Stimulated activated CD4-positive, alpha-beta T cell treated with anti-CD3 and anti-CD28 coated beads, Interleukin-15, amount 100 ng/mL, for 48 hours (primary cell): ENCODE measurements at regions not wholly inside any gene's neighbourhood (a gene's known extent, or its start where the extent isn't known, plus 50 kb on each side); places are given as distances from the start of the nearest gene placed in this dataset.

ENCODE experiments used
- DNase-seq, 2 donors: peaks; one replicate each; pipeline ENCODE4 v3.0.0-alpha.2; 2020; ENCODE audit warnings: low read depth in 2 of 2

DNA sequence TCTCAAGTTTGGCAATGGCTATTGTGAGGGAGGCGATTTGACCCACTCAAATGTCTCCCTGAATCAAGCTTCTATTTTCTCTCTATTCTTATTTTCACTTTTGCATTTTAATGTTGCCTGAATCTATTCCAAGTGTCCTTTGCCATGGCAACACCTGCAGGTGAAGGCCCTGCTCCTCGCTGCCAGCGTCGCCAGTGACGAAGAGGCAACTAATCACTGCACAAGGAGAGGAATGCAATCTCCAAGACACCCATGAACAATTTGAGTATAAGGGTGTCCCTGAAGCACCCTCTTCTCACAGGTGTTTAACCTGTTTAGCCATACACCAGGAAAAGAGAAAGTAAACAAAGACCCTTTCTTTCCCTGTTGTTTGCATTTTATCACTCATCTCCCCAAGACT is 165.6 kb upstream of the VRK2 start:
- no peak for DNase-seq

DNA sequence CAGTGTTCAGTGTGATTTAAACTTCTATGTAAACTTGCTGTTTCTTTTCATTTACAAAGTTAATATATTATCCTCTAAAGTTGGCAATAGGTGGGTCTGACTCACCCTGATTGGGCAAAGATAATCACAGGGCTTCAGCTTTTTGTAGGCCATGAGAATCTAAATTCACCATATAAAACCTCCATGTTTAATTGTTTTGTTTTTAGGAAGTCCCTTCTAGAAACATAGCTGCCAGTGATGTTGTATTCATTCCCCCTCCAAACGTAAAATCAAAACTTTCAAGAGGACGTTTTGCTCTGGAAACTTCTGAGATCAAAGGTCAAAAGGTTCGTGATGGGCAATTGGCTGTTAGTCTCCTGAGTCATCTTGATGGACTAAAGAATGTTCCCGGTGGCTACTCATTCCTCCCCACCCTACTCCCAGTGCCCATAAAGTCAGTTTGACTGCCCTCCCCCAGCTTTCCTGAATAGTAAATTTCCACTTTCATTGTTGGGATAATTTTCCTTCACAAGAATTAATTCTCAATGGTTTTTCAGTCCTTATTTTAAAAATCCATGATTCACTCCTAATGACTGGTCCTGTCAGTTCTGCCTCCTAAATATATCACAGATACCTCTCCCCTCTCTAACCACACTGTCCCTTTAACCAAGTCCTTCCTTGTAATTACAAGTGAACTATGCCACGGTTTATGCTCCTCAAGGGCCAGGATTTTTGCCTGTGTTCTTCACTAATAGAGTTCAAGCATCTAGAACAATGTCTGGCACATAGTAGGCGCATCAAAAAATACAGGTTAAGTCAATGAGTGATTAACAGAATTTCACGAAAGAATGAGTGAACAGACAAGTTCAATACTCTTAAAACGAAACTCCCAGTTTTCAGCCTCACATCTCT is 164.4 kb upstream of the VRK2 start:
- no peak for DNase-seq

DNA sequence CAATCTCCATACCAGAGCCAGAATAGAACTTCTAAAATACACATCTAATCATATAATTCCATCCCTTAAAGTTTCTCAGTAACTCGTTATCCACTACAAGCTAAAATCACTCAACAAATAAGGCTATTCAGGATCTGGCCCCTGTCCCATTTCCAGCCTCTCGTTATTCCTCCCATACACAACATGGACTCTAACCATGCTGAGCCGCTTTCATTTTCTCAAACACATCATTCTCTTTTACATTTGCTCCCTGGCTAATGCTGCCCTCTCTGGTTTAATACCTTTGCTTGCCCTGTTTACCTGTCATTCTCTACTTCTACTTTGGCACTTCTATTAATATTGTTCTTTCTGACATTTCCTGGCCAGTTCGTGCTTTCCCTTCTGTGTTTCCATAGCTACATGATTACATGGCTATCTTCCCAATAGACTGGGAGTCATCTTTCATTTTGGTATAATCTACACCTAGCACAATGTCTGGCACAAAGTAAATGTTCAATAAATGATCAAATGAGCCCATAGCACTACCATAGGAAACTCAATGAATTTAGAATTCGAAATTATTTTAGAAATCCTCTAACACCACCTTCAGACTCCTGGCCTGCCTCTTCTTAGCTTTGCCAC is 163.6 kb upstream of the VRK2 start:
- no peak for DNase-seq

DNA sequence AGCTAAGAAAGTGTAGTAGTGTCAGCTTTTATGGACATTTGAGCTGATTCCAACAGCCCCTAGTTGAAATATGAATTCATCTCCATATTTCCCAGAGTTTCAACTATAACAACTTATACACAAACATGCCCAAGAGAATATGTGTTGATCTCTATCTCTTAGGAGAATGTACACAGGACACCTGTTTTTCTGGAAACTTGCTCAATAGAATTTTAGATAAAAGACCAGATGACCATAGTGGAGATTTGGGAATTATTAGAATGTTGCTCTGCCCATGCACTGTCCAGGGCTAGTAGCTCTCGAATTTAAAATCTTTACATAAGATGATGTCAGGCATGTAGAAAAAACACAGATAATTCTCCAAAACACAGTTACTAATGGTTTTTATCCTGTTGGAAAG is 162.3 kb upstream of the VRK2 start:
- no peak for DNase-seq

DNA sequence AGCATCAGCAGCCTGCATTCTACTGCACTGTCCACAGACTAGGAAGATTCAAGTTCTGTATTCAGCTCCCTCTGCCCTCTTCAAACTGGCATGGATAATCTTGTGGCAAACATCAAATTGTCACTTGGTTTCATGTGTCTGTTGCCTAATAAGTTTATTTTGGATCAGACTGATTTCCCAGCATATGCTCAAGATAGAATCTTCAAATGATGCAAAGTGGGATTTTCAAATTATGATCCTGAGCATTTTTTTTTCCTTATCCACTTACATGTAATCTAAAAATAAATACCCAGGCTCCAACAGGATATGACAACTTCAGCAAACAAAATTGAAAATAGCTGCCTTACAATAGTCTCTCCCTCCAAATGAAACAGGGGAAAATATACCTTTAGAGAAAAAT is 160.9 kb upstream of the VRK2 start:
- no peak for DNase-seq

DNA sequence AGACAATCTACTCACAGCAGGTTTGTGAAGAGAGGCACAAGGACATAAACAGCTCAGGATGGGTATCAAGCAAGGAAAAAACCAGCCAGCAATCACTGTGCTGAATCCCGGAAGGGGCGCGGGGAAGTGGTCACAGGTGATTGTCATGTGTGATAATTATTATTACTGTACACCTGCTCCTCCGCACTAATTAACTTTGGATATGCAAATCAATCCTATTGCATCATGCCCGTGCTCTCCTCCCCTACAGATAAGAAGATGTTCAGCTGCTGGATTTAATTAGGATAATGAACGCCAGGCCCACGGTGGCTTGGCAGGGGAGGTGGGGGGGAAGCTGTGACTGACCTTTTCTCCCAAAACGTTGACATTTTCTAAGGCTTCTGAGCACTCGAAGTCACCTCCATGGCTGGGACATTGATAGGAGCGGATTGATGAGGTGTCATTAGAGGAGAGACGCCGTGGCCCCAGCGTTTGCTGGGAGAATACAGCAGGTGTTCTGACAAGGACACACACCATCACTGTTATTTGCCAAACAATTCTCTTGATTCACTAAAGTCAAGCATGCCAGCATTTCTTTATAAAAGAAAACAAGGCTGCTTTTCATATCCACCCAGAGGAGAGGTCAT is 160.3 kb upstream of the VRK2 start:
- no peak for DNase-seq

DNA sequence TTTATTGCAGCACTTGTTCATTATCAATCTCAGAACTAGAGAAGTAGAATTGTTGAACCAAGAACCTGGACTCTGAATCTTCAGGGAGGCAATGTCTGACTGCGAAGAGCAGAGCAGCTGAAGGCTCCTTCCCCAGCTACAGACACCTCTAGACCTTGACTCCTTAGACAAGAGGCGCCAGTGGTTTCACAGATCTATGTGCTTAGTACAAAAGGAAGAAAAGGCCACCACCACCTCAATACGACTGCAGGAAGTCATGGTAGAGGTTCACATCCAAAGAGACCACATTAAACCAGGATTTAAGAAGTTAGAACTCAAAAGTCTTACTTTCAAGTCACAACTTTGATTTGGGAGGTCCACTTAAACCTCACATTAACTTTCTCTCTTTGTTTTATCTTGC is 158.1 kb upstream of the VRK2 start:
- no peak for DNase-seq

DNA sequence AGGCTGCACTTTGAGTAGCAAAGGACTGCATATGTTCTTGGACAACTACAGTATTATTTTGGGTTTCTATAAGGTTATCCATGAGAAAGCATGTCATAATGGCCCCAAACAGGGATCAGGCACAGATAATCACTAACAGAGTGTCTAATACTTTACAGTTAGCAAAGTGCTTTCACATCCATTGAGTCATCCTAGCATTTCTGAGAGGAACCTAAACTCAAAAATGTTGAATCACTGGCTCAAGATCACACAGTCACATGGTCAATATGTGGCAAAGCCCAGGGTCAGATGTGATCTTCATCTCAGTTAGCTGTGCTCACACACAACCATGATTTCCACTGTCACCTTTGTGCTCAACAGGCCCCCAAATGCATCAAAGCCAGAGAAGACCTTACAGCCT is 156.1 kb upstream of the VRK2 start:
- no peak for DNase-seq

DNA sequence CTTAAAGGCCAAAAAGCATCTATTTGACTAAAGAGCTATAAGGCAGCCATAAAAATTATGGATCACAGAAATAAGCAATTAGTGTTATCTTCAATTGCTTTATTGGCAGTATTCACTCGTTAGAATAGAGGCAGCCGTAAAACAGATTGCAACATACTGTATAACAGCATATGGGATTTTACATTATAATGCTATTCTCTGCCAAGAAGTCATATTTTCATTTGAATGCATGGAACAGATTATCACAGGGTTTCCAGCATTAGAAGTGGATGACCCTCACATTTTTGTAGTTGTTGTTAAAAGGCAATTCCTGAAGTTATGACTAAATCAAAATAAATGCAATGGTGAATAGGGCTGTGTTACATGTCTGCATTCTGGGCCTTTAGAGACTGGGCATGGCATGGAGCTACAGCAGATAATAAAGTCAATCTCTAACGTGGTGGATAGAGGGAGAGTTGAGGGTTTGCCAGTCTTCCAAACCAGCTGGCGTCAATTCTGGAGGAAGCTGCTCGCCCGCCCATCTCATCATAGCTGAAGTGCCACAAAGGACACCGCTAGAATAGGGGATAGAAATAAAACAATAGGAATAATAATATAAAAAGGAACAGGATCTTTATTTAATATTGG is 155.4 kb upstream of the VRK2 start:
- no peak for DNase-seq

DNA sequence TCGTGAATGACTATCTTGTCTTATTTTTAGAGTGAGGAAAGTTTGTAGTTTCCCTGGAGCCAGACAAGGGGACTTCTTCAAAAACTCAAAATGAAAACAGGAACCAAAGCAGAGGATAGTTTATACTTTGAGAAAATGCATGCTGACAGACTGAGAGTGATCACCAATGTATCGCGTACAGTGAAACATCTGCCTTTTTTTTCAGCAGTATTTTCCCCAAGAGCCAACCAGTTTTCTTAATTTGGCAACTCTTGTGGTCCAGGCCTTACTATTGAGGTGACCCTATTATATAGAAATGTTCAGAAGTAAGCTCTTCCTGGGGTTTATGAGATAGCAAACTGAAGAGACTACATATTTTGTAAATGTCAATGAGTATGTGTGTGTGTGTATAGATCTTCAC is 153.7 kb upstream of the VRK2 start:
- DNase-seq = no peak

DNA sequence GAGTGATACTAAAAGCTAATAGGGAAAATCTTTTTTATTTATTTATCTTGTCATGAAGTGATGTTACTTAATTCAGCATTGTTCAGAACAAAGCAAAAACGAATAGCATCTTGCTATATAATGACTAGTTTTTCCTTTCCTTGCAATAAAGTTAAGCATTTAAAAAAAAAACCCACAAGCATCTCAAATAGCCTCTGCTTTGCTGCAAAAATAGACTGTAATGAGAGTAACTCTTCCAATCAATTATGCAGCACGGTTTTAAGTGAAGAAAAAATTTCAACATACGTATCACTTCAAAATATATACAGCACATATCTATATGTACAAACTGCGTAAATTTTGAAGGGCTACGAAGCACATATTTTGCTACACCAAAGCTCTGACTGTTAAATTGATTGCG is 153.3 kb upstream of the VRK2 start:
- DNase-seq = no peak

DNA sequence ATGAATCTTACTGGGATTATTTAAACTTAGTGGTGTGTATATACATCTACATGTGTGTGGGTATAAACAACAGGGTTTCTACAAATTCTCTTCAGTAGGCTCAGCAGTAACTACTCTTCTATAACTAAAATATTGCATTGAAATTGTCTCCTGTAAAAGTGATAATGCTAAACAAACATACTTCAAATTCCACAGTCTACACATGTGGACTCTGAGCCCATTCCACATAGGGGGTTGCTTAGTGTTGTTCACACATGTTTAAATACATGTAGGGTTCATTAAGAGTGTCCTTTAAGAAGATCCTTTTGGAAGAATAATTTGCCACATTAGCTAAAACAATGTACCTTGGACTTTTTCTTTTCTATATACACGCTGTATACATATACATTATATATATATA is 152.8 kb upstream of the VRK2 start:
- DNase-seq = no peak

DNA sequence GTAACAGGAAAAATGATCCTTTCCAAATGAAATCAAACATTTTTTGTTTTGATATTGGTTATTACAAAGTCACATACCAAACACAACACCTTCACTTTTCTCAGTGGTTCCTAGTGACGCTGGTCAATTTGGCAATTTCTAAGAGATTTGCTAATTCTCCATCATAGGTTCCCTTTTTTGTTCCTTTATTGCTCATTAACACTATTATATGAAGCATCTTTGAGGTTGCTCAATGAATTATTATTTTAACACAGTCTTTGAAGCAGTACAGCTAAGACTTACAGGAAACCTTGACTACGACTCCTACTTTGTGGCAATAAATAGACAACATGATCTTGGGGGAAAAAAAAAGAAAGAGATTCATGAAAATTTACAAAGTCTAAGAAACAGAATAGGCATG is 152.2 kb upstream of the VRK2 start:
- no peak for DNase-seq

DNA sequence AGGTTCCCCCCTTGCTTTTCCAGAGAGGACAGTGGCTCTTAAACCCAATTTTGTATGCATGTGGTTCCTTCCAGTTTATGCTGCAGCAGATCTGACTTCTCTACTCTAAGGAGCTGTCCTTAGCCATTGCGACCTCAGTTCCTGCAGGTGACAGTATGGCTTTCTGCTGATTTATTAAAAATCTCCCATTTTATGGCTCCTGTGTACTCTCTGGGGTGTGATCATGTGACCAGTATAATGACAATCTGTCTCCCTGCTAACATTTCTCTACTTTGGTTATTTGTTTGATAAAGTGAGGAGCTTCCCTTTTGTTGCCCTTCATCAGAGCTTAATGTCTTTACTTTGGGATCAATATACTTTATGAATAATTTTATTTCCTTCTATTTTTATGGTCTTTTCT is 148.7 kb upstream of the VRK2 start:
- DNase-seq = no peak

DNA sequence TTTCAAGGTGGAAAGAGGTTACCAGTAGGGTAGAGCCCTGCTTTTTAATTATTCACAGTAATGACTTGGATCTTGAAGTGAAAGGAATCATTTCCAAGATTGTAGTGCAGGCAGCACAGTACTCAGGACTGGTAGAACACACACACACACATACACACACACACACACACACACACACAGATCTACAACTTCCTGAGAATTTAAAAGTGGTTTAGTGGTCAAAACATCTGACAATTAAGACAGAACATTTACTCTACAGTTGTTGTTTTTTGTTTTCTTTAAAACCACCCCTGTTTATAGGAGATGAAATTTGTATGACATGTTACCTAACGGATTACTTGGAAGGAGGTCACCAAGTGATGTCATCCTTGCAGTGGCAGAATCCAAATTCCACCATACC is 146.7 kb upstream of the VRK2 start:
- no peak for DNase-seq

DNA sequence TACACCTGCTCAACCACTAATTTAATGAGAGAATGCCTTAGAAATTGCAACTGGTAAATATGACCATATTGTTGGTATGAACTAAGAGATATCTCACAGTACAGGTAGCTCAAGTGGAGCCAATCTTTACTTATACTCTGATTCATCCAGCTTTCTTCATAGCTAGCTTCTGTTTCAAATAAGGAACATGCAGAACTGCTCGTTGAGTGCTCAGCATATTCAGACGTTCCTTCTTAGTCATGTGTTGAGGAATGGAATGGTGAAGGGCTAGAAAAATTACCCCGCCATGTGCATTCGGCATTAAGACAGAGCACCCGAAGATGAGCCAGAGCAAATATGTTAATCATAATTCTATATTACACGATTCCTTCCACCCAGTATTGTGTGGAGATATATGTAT is 144.0 kb upstream of the VRK2 start:
- DNase-seq = no peak

DNA sequence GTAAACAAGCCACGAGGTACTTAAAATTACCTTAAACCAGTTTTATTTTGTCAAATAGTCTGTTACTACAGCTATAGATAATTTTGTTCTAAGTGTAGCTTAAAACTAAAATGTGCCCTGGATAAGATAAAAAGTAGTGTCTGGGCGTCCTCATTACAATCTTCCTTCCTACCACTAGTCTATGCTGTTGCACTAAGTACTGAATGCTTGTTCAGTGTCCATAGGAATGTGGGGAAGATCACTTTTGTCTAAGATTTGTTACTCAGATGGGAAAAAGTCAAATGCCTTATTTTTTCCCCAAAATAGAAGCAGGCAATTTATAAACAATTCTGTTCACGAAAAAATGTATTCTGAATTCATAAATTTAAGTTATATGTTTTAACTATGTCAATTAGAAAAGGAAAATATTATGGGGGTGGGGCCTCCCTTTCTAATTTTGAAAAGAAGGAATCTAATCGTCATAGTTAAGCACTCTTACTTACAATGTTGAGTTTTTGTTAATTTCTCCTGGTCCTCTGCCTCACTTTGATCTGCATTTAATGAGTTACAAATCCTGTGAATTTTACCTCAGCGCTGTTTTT is 140.4 kb upstream of the VRK2 start:
- DNase-seq = no peak

DNA sequence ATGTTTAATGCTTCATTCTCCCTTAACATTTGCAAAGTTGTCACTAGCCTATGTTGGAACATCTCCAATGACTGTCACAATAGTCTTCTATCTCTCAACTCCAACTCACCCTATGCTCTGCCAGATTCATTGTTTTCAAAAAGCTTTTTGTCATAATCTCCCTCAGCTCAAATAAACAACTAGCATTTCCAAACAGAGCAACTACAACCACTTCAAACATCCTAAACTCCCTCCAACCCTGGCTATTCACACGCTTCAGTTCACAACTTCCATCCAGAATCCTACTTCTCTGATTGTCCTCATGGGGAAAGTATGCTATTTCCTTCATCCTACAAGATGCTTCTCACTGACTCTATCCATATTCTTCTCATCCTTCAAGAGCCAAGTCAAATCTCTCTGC is 139.2 kb upstream of the VRK2 start:
- no peak for DNase-seq

DNA sequence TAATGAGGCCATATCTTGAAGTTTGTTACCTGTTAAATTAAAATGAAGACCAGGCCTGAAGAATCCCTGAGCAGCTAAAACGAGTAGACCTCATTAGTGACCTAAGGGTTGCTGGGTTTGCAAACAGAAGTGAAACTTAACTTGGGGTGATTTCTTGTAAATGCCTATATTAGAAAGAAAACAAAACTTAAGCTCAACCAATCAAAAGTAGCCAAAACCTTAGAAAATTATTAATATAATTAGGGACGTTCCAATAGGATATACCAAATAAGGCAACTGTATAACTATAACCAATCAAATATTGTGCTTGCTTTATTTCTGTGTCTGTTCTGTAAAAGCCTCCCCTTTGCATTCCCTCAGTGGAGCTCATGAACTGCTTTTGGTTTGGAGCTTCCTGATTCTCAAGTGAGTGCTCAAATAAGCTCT is 137.9 kb upstream of the VRK2 start:
- DNase-seq = no peak

DNA sequence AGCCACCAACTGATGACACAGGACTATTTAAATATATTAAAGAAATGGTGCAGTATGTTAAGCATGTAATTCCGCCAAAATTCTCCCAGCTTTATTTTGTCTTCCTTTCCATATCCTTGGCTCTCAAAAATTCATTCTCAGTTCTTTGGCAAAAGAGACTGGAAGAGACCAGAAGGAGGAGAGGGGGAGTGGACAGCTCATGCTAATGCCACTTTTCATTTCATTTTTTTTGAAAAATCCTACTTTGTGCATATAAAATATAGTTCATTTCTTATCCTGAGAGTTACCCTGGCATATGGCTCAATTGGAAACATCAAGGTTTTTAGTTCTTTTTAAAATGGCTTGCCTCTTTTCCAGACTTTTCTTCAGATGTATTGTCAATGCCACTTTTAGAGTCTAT is 128.5 kb upstream of the VRK2 start:
- DNase-seq = no peak

DNA sequence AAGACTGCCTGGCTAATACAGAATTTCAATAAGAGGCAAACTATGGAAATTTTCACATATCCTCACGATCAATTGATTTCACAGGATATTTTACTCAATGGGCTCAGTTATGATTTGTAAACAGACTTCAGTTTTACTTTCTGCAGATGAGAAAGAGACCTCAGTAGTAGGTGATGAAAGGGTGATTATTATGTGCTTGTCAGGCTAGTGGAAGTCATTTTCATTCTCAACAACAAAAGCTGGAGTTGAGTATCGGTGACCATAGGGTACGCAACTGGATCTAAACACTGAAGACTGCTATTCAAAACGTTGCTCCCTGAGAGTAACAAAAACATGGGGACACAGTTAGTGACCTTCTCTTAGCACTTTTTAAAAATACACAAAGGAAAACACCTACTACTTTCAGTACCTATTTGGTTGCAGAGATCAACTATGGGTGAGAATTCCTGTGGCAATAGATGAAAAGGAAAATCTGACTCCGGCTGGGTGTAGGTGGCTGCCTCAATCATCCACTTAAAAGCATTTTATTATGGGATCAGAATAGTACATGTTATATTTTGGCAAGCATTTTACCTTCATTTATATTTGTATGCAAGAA is 126.2 kb upstream of the VRK2 start:
- DNase-seq = no peak

DNA sequence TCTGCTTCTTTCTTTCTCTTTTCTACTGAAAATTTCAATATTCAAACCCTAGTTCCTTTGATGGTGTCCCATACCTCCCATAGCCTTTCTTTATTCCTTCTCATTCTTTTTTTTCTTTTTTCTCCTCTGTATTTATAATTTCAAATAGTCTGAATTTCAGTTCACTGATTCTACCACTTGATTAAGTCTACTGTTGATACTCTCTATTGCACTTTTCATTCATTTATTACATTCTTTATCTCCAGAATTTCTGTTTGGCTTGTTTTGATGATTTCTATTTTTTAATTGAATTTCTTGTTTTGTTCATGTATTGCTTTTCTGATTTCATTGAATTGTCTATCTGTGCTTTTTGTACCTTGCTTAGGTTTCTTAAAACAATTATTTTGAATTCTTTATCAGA is 111.9 kb upstream of the VRK2 start:
- no peak for DNase-seq
